HG03342 (cell line): ENCODE measurements at regions not wholly inside any gene's neighbourhood (a gene's known extent, or its start where the extent isn't known, plus 50 kb on each side); places are given as distances from the start of the nearest gene placed in this dataset.

Experiments
- ATAC-seq: cut with Tn5 transposase; IDR thresholded peaks from one replicate; pipeline ENCODE4 v1.9.1; 2021; ENCODE audit warnings: mild to moderate bottlenecking, moderate library complexity; ENCODE audit not compliant: unreplicated experiment

GRCh38 chr7:49247759-49248158 lies 323.4 kb downstream of the CDC14C start:
- no peak for ATAC-seq

DNA sequence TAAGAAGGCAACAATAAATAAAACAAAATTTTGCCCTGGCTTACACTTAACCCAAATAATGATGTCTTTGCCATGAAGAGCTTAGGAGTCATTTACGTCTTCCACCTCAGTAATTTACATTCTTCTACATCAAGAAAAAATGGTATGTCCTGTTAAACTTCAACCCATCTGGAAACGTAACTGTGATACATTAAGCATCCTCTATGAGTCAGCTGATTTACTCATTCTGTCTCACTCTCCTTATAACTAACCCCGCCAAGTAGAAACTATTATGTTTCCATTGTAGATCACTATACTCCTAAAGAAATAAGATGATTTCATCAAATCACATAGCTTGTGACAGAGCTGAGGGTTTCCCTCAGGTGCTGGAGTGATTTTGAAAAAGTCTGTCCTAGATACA lies 330.7 kb downstream of the CDC14C start:
- ATAC-seq: no peak

- ATAC-seq: no peak
Observed at GRCh38 chr7:49260538-49260937, 336.2 kb downstream of the CDC14C start.

GRCh38 chr7:49261928-49262327 lies 337.6 kb downstream of the CDC14C start:
- no peak for ATAC-seq

DNA sequence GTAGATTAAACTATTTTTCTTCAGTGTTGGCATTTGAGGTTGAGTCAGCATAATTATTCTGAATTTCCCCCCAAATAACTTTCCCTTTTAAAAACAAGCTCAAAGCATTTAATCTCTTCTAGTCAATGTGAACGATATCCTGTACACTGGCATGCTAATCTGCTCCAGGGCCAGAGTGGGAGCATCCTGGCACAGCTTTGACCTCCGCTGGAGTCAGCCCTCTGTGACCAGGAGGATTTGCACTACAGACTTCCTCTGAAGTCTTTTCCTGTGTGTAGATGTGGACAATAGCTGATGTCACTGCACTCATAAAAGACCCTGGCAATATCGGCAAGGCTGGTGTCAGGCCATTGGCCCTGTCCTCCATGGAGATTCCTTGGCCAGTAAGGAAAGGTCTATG lies 340.2 kb downstream of the CDC14C start:
- ATAC-seq: no peak

- no peak for ATAC-seq
Observed at GRCh38 chr7:49273897-49274296, 349.6 kb downstream of the CDC14C start.

GRCh38 chr7:49279891-49280290 lies 355.5 kb downstream of the CDC14C start:
- no peak for ATAC-seq

GRCh38 chr7:49287653-49288052 lies 363.3 kb downstream of the CDC14C start:
- ATAC-seq: no peak

DNA sequence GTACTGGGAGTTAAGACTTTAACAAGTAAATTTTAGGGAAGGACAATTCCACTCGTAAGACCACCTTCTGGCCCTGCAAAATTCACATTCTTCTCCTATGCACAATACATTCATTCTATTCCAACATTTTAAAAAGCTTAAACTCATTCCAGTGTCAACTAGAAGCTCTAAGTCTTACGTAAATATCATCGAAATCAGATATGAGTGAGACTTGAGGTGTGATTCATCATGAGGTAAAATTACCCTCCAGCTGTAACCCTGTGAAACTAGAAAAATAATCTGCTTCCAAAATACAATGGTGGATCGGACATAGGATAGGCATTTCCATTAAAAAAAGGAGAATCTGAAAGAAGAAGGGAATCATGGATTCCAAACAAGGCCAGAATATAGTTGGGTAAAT lies 370.3 kb downstream of the CDC14C start:
- no peak for ATAC-seq

GRCh38 chr7:49295146-49295545 lies 370.8 kb downstream of the CDC14C start:
- ATAC-seq: no peak

DNA sequence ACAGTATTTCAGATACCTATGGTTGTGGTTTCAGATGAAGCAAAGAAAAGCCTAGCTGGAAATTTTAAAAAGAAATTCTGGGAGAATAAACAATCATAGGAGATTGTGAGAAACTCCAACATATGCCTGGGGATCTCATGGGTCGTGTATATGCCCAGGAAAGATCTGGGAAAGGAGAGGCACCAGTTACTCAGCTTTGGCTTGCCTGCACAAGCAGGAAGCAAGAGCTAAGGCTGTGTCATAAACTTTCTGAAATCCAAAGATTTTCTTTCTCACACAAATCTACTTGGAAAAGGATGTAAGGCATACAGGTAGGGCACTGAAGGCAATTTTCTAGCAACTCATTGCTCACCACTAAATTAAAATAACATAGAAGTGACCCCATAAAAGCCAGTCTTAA lies 373.6 kb downstream of the CDC14C start:
- no peak for ATAC-seq

GRCh38 chr7:49308787-49309186 lies 384.4 kb downstream of the CDC14C start:
- no peak for ATAC-seq

DNA sequence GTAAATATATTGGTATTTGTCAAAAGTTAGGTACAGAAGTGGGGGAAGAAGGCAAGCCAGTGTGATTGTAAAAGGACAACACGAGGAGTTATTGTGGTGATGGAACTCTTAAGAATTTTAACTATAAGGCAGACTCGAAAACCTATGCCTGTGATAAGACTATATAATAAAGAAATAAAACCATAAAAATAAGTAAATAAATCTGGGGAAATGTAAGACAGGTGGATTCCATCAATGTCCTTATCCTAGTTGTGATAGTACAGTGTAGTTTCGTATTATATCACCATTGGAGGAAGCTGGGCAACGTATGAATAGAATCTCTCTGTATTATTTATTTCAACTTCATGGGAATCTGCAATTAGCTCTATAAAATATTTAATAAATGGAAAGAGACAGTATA lies 395.7 kb downstream of the CDC14C start:
- no peak for ATAC-seq

GRCh38 chr7:49321843-49322242 lies 397.5 kb downstream of the CDC14C start:
- ATAC-seq: no peak

DNA sequence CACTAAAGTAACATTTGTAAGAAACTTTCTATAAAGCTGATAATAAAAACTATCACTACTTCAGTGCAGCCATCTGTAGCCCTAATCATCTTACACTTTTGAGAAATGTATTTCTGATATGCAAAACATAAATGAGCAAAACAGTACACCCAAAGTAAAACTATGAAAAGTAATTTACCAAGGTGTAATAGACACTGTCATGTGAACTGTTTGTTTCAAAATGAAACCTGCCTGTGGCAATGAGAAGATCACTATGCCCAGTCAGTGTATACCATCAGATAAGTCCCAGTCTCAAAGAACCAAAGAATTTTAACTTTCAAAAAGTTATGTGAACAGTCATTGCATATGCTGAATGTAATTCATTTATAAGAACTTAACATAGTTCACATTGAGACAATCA lies 398.1 kb downstream of the CDC14C start:
- no peak for ATAC-seq

DNA sequence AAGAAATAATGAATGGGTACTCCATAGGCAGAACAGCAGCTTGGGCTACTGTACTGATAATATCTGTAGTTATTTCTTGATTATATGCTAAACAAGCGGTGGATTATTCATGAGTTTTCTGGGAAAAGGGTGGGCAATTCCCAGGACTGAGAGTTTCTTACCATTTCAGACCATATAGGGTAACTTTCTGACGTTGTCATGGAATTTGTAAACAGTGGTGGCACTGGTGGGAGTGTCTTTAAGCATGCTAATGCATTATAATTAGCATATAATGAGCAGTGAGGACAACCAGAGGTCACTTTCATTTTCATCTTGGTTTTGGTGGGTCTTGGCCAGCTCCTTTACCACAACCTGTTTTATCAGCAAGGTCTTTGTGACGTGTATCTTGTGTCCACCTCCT lies 399.7 kb downstream of the CDC14C start:
- ATAC-seq: no peak

DNA sequence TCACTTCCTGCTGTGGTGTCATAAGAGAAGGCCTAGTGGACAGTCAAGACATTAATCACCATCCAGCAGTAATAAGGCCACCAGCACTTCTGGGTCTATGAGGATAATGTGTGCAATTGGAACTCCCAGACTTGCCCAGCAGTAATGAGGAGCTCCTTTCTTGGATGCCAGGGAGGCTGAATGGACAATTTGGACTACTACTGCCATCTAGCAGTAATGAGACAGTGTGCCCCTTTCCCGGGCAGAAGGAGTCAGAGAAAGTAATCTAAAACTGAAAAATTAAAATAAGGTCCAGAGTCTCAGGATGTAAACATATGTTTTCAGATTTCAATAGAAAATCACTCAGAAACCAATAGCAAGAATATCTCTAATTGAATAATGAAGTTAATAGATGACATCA lies 400.4 kb downstream of the CDC14C start:
- no peak for ATAC-seq

GRCh38 chr7:49325571-49325970 lies 401.2 kb downstream of the CDC14C start:
- no peak for ATAC-seq

- ATAC-seq: no peak
Observed at GRCh38 chr7:49327155-49327554, 402.8 kb downstream of the CDC14C start.

DNA sequence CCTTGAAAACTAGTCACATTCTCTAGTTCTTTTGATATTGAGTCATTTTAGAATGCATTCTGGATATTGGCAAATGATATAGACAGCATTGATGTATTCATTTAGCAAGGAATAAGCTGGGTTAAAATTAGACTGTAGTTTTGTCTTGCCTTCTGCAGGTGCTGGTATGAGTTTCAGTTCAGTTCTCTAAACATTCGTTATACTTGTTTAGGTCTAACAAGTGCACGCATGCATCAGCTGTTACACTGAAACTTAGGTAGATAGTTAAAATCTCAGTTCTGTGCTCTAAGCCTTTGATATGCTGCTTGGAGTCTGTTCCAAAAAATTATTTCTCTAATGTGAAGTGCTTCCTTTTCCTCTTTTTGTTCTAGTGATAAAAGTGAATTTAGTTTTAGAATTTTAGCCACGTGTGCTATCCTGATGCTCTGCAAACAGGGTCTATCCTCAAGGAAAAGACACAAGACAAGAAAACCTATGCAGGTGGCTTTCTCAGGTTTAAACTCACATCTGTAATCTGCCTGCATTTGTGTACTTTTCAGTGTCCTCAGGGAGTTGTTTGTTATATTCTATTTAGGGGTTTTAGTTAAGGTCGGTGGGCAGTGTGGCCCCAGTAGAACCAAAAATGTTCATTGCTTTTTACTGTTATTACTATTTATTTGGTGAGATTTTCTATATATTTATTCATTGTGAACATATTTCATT lies 409.0 kb downstream of the CDC14C start:
- peak; percentile 60 for ATAC-seq

GRCh38 chr7:49341849-49342248 lies 417.5 kb downstream of the CDC14C start:
- ATAC-seq: no peak

DNA sequence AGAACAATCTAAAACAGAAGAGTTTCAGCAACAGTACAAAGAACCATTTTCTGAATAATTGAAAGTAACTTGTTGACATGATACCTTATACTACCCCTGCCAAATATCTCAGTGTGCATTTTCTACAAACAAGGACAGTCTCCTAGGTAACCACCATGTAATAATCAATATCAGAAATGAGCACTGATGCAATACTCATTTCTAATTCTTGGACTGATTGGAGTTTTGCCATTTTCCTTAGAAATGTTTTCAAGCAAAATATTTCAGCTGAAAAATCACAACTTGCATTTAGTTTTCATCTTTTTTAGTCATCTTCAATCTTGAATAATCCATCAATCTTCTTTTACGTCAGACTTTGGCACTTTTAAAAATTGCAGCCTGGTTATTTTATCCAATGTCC lies 420.2 kb downstream of the CDC14C start:
- no peak for ATAC-seq

- ATAC-seq: no peak
Observed at GRCh38 chr7:49346195-49346899, 422.0 kb downstream of the CDC14C start.
